ENCODE measurements at regions not wholly inside any gene's neighbourhood (a gene's known extent, or its start where the extent isn't known, plus 50 kb on each side); places are given as distances from the start of the nearest gene placed in this dataset.

DNA sequence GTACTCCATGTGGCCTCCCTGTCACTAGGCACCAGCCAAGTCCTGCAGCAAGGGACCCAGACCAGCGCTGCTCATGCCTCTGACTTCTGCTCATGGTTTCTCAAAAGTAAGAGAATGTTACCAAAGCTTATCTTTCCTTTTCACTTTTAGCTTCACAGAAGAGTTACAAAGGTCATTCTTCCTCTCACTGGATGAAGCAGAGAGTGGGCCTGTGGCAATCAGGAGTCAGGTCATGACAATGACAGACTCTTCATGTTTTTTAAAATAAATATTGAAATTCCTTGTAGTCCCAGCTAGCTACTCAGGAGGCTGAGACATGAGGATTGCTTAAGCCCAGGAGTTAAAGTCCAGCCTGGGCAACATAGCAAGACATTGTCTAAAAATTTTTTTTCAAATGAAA lies 126.1 kb downstream of the OSR1 start:
- DNase-seq, result no peak

DNA sequence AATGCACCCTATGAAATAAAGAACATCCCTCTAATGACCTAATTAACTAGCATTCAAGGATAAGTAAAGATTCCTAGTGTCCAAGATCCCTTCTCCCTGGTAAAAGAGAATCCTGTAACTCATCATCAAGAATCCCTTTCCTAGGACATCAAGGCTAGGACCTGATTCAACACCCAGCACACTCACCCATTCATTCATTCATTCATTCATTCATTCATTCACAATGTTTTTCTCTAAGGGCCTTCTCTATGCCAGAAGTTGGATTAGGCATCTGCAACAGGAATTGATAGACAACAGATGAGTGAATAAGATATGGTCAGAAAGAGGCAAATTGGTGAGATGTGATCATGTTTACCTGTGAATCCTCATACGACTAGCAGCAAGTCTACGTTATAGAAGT lies 126.8 kb downstream of the OSR1 start:
- DNase-seq, result no peak

DNA sequence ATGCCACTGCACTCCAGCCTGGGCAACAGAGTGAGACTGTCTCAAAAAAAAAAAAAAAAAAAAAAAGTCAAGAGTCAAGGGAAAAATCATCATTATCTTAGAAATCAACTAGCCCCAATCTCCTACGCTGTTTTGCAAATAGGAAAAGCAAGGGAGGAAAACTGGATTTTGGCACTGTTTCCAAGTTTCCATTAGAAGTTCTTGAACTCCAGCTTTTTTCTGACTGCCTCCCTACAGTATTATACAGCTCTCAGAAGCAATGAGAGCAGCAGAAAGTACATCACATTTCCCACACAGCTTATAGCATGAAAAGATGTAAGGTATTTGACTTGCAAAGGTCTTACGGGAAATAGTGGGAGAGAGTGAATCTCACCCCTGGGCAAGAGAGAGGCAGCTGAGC lies 127.8 kb downstream of the OSR1 start:
- DNase-seq, result no peak

DNA sequence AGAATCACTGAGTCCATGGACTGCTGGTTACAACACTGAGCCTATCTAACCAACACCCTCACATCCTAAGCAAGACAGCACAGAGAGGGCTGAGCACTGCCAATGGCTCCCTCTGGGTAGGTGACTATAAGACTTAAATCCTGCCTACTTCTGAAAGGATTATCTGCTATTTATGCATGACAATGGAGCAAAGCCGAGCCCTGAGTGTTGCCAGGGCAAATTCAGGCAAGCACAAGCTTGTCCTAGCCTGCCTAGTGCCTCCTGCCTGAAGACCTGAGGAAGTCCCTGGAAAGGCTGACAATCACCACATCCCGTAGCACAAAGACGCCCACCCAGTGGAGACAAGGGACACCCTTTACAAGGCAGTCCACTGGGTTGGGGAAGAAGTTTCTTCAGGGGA lies 129.7 kb downstream of the OSR1 start:
- no peak for DNase-seq

DNA sequence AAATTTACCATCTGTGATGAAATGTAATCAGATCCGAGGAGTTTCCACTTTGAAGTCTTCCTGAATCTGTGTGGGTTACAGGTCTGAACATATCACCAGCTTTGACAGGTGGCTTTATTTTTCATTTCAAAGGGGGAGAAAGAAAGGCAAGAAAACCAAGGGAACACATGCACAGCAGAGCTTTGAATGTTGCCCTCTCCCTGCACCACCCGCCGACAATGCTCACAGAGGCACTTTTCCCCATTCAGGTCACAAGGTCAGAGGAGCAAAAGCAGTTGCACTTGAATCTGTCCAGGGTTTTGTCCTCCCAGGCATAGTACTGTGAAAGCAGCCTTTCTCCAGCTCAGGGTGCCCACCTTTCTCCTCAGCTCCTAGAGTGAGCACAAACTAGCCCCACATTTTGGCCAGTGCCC lies 130.2 kb downstream of the OSR1 start:
- DNase-seq, result no peak

DNA sequence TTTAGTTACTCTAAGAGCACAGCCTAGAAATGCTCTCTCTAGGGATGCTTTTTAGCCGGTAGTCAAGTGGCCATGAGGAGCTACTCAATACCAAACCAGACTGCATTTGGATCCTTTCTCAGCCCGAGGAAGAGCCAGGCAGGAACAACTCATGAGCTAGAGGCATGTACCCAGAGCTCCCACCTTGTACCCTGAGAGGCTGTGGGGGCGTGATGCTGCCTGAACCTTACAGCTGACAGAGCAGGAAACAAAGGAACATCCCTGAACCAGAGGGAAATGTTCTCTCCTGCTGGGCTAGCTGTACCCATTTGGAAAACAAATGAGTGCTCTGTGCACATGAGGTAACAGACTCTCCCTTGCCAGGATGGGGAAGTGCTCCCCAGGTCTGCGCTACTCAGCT lies 131.6 kb downstream of the OSR1 start:
- DNase-seq, result no peak

DNA sequence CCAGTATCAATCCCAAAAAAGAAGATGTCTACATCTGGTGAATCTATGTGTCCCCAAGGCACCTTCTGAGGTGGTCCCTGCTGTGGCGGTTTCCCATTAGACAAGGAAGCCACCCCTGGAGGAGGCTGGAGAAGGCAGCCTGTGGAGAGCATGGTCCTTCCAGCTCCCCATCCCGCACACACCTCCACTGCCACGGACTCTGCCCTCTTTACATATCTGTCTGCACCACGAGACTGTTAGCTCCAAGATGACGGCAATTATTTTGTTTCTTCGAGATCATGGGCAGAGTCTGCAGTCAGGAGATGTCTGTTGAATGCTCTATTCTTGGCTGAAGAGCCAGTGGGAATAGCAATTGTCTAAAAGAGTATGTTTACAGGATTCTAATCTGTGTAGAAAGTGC lies 132.0 kb downstream of the OSR1 start:
- DNase-seq, result no peak

DNA sequence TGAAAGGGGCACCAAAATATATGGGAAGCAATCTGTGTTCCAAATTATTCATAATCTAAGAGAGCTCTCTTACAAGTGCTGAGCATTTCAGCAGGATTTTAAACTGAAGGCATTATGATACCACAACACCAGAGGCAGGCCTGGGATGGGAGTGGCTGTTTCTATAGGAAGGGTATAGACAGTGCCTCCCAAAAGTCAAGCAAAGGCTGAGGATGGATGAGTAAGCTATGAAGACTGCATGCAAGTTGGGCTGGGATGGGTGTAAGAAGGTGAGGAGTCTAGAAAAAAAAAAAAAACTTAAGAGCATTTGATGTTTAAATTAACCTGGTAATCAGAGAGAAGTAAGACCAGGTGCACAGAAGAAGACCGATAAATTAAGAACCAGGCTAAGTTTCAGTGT lies 132.5 kb downstream of the OSR1 start:
- no peak for DNase-seq

DNA sequence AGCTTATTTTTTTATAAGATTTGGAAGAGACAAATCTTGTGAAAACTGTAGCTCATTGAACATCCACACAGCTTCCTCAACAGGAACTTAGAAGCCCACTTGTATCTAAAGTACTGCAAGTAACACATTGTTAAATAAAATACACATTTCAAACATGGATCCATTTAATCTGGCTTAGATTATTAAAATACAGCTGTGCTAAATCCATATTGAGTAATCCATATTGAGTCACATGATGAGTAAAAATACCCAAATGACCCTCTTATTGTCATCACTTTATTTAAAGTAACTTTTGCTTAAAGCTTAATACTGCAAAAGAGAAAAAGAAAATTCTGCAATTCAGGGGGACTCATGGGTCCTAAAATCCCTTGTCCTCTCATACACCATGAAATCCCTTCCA lies 133.3 kb downstream of the OSR1 start:
- DNase-seq, result no peak

DNA sequence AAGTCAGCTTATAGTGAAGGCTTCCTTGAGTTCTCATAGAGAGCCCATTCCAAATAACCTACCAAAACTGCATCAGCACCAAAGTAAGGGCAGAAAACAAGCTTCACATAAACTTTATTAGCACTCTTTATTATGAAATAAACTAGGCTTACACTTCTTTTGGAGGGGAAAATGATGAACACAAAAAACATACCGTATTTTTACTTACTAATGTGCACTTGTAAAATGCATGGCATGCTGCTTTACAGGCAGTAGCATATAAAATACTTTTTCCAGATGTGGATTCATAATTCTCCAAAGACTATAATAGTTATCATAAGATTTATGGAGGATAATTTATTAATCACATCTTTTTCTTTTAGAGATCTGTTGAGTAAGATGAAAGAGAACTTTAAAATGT lies 133.9 kb downstream of the OSR1 start:
- no peak for DNase-seq

DNA sequence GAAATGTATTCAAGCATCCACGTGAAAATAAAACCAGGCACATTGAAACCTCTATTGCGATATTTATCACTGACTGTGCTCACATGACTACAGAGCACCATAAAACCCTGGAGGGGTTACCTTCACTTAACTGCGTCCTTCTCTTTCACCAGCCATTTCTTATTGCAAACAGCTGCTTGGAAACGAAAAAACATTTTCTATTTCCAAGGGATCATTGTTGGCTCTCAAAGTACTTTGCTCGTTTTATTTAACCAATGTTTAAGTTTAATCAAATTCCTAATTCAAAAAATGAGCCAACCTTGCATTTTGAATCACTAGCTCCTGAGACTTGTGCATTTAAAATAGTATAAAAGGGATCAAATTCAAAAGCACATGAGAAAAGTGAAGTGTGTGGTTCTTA lies 134.4 kb downstream of the OSR1 start:
- DNase-seq, result no peak

DNA sequence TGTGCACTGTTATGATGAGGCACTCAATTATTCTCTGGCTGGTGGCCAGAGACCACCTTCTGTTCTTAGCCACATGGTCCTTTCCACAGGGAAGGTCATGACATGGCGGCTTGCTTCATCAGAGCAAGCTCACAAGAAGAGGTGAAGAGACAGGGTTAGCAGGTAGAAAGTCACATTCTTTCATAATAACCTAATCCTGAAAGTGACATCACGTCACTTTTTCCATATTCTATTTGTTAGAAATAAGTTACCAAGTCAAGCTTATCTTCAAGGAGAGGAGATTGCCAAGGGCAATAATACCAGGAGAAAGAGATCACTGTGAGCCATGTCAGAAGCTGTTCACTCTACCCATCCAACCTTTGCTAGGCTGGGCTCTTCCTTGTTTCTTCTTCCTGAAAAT lies 139.4 kb downstream of the OSR1 start:
- no peak for DNase-seq

DNA sequence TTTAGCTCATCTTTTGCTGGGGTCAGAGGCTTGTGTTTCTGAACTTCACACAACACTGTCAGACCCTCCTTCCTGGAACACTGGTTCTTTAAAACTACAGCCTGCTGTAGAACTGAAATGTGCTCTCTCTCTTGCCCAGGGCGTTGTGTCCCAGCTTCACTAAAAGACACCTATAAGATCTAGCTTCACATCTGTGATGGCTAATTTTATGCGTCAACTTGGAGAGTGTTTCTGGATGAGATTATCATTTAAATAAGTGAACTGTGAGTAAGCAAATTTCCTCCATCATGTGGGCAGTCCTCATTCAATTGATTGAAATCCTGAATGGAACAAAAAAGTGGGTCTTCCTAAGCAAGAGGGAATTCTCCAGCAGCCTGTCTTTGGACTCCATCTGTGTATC lies 140.3 kb downstream of the OSR1 start:
- DNase-seq, result no peak

DNA sequence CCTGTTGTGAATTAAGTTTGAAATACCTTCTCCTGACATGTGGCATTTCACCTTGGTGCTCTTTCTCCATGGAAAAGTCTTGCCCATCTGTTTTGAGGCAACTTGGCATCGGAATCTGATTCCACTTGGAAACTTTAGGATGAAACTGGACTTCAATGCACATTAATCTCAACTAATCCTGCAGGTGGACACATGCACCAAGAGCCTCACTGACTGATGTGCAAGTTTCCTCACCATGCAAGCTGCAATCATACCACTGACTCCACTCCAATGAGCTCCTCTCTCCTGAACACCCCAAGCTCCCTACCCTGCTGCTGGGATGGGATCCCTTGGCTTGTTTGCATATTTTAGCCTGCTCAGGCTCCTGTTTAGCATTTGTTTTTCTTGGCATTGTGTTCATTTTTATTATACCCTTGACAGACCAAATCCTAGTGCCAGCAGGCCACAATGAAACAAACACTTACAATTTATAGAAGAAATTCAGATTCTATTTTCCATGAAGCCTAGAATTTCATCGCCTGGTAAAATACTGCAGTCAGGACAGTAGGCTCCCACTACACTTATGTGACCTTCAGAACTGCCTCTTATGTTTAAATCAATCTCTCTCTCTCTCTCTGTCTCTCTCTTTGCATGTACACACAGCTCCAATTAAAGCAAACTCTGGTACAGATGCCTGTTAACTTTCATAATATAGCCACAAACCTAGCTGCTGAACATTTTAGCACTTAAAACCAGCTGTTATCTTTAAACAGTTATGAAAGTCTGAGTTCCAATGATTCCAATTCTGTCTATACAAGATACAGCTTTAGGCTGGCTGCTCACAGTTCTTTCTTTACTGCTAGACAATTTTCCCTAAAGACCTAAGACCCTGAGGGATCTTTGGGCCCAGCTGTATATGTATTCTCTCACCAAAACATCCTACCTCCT lies 141.5 kb downstream of the OSR1 start:
- DNase-seq, result no peak

DNA sequence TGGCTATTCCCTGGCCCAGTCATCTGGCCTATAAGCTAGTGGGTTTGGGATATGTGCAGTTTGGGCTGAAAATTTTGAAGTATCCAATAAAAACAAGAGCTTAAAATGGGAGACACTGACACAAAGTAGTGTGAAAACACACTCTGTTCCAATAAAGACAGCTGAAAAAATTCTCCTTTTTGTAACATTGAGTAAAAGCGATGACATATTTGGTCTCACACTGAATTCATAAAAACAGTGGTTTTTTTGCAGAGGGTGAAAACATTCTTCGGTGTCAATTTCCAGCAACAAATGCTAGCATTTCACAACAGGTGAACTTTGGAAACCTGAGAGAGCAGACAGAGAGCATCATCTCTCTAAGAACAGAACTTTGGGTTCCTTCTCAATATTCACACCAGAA lies 142.2 kb downstream of the OSR1 start:
- no peak for DNase-seq

DNA sequence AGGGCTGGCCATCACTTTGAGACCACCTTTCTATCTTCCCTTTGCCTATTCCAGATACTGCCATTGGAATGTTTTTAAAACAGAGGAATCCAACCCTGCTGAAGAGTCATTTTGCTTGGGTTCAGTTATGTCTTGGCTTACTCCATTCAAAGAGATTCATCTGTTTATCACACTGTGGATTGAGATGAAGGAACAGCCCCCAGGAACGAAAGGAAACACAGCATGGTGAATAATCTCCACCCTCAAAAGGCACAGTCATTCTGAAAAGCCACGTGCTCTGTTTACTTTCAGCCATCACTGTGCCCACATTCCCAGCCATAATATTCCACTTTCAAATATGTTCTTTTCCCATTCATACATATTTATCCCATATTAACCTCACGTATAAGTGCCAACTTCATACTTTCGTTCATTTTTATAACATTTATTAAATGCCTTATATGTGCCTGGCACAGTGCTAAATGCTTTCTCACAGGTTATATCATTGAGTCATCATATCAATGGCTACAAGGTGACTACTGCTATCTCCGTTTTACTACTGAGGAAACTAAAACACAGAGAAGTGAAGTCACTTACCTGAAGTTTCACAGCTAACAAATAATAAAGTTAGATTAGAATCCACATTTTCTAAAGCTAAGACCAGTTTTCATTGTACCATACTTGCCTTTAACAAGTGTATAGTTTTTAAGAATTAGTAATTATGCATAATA lies 143.6 kb downstream of the OSR1 start:
- DNase-seq, result no peak

DNA sequence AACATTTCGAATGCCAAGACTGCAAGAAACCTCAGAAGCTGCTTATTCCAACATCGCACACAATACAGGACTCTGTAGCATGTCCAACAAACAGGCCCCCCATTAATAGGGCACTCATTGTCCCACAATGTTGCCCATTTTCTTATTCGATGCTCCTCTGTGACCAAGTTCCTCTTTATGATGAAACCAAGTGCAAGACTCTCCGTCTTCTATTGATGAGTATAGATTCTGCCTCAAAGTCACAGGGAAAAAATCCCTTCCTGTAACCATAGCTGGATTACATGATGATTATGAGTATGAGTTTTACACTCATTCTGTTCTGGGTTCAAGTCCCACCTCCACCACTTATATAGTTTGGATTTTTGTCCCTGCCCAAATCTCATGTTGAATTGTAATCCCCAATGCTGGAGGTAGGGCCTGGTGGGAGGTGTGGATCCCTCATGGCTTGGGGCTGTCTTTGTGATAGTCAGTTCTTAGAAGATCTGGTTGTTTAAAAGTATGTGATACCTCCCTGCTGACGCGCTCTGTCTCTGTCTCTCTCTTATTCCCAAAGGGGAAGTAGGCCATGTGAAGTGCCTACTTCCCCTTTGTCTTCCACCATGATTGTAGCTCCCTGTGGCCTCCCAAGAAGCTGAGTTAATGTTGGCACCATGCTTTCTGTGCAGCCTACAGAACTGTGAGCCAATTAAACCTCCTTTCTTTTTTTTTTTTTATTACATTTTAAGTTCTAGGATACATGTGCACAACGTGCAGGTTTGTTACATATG lies 148.7 kb downstream of the OSR1 start:
- DNase-seq, result no peak

DNA sequence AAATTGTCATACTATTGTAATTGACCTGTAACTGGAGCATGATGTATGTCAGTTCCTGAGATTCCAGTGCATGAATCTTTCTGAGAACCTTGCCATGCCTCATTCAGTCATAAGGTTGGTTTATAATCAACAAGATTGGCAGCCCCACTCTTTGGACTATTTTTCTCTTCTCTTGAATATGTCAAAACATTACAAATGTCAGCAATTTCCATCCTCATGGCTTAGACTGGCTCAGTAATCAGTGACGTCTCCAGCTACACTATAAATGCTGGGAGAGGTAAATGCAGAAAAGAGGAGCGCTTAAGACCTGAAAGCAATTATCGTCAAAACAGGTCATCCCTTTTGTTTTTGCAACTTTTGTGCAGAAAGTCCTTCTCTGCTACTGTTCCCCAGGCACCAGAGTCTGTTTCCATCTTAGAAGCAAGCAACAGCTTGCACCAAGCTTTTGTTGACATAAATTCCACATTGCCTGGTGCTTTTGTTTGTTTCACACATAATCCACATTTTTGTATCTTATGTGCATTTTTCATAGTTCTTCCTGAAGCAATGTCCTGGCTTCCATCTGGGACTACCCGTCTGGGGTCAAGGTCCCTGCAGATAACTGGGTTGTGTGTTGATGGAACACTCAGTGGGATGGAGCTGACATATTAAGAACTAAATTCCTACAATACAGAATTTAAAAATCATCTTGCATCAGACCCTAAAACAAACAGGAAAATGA lies 149.8 kb downstream of the OSR1 start:
- no peak for DNase-seq

DNA sequence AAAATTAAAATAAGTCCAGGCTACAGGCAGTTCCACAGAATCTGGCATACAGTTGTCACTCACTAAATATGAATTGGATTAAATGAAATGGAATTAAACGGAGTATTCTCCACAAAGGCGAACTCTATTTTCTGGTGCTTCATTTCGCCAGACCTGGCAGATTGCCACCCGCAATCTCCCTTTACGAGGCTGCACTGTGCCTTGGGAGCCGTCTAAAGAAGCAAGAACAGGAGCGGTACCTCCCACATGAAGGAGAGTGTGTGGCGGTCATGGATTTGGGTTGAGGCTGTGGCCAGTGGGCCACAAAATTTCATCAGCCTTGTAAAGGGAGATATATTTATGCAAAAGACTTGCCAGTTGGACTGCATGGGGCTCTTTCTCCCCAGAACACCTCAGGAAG lies 151.0 kb downstream of the OSR1 start:
- no peak for DNase-seq

DNA sequence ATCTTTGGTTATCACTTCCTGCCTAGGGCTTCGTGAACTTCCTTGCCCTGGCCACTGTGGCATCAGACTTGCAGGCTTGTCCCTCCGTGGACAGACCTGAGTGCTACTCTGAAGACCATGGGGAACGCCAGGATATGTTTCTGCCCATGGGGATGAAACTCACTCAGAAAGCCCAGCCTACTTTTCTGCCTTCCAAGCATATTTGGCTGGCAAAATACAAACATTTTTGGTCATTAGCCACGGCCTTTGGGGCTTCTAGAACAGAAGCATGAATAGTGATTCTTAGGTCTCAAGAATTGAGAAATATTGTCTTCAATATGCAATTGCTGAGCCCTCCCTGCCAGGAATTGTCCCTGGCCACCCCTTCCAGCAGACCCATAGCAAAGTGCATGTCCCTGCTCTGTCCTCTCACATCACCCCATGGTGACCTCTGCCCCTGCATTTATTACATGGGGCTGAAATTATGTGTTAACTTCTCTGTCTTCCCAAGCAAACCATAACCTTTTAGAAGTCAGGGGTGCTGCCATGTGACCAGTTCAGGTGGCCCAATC lies 152.4 kb downstream of the OSR1 start:
- DNase-seq, result no peak

DNA sequence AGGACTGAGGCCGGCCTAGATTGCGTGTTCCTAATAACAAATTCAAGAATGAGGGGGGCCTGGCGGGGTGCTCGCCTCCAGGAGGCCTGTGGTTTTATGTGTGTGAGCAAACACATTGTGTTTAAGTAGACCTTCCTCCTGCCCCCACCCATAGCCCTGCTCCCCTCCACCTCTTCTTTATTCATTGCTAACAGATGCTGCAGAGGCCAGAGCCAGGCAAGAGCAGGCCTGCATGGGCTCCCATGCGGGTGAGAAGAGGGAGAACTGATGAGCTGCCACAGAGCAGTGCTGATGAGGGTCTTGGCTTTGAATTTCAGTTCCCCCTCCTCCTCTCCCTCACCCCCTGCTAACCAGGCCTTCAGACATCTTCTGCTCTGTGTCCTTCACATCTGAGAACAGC lies 154.6 kb downstream of the OSR1 start:
- DNase-seq, result no peak

DNA sequence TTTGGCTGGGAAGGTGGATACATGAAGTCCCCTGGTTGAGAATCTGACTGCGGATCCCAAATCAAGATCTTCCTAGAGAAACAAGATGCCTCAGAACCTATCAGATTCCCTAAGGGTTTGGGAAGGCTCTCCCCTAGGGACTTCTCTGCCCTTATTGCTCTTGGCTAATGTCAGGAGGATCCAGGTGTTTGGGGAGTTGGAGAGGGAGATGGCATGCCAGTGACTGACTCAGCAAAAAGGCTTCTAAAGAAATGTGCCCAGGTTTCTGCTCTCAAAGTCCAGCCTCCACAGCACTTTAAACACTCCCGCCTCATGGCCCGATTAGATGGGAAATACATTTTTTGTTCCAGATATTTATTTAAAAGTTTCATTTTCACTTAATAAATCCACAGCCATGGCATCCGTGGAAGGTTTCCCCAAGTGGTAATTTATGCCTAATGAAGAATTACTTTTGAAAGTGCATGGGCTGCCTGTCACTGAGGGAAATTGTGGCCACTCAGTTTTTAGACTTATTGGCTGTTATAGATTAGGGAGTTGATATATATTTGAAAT lies 156.4 kb downstream of the OSR1 start:
- no peak for DNase-seq
